Right kidney (tissue), 1 donor: ENCODE measurements at regions not wholly inside any gene's neighbourhood (a gene's known extent, or its start where the extent isn't known, plus 50 kb on each side); places are given as distances from the start of the nearest gene placed in this dataset.
"Not testable (repeated sequence)": the region's sequence is repeated elsewhere in the genome, so short reads cannot be mapped to it uniquely, and the experiment has no call there.

Experiments
- DNase-seq: peaks from one replicate; pipeline ENCODE4 v3.0.0-alpha.2; 2016

- DNase-seq, result no peak
Measured at GRCh38 chr2:204364860-204365535, 180.3 kb upstream of the PARD3B start.

GRCh38 chr2:204365811-204366210 lies 179.5 kb upstream of the PARD3B start:
- no peak for DNase-seq

GRCh38 chr2:204367466-204367865 lies 177.8 kb upstream of the PARD3B start:
- no peak for DNase-seq

- no peak for DNase-seq
Measured at GRCh38 chr2:204370172-204370718, 175.0 kb upstream of the PARD3B start.

- no peak for DNase-seq
Measured at GRCh38 chr2:204373942-204374341, 171.3 kb upstream of the PARD3B start.

GRCh38 chr2:204380141-204380881 lies 165.0 kb upstream of the PARD3B start:
- DNase-seq, result no peak

- DNase-seq, result no peak
Measured at GRCh38 chr2:204386668-204387067, 158.6 kb upstream of the PARD3B start.

GRCh38 chr2:204389120-204389519 lies 156.2 kb upstream of the PARD3B start:
- no peak for DNase-seq

- DNase-seq, result no peak
Measured at GRCh38 chr2:204389856-204390255, 155.4 kb upstream of the PARD3B start.

- DNase-seq, result no peak
Measured at GRCh38 chr2:204395539-204395938, 149.7 kb upstream of the PARD3B start.

- DNase-seq, result no peak
Measured at GRCh38 chr2:204401114-204401513, 144.2 kb upstream of the PARD3B start.

- no peak for DNase-seq
Measured at GRCh38 chr2:204407204-204408014, 137.9 kb upstream of the PARD3B start.

- DNase-seq, result not testable (repeated sequence)
Measured at GRCh38 chr2:204412782-204413181, 132.5 kb upstream of the PARD3B start.

- no peak for DNase-seq
Measured at GRCh38 chr2:204415406-204416181, 129.7 kb upstream of the PARD3B start.

GRCh38 chr2:204416236-204416635 lies 129.0 kb upstream of the PARD3B start:
- DNase-seq, result no peak

- DNase-seq, result no peak
Measured at GRCh38 chr2:204425821-204426220, 119.5 kb upstream of the PARD3B start.

GRCh38 chr2:204428675-204429074 lies 116.6 kb upstream of the PARD3B start:
- no peak for DNase-seq

- no peak for DNase-seq
Measured at GRCh38 chr2:204431529-204431928, 113.7 kb upstream of the PARD3B start.

GRCh38 chr2:204432196-204432595 lies 113.1 kb upstream of the PARD3B start:
- no peak for DNase-seq

GRCh38 chr2:204434660-204435462 lies 110.4 kb upstream of the PARD3B start:
- DNase-seq, result no peak

GRCh38 chr2:204436230-204436629 lies 109.0 kb upstream of the PARD3B start:
- DNase-seq, result no peak
